HEK293T (cell line): ENCODE measurements at regions not wholly inside any gene's neighbourhood (a gene's known extent, or its start where the extent isn't known, plus 50 kb on each side); places are given as distances from the start of the nearest gene placed in this dataset.

ENCODE experiments used
- ELF4 ChIP-seq: fragments of 450-650 bp; IDR thresholded peaks from 2 replicates; pipeline ENCODE4 v1.6.1; 2017; ENCODE audit warnings: antibody characterized with exemption
- FOXM1 ChIP-seq: fragments of 450-650 bp; IDR thresholded peaks from 2 replicates; pipeline ENCODE4 v1.6.1; 2017; ENCODE audit warnings: mild to moderate bottlenecking, borderline replicate concordance
- L3MBTL2 ChIP-seq: fragments of 450-650 bp; conservative IDR thresholded peaks from 2 replicates; pipeline ENCODE4 v1.6.1; 2016; ENCODE audit warnings: mild to moderate bottlenecking
- LEF1 ChIP-seq: fragments of 450-650 bp; IDR thresholded peaks from 2 replicates; pipeline ENCODE4 v1.6.1; 2017; ENCODE audit warnings: mild to moderate bottlenecking, borderline replicate concordance
- NFRKB ChIP-seq: fragments of 450-650 bp; IDR thresholded peaks from 2 replicates; pipeline ENCODE4 v1.6.1; 2016; ENCODE audit warnings: mild to moderate bottlenecking, moderate library complexity
- SP1 ChIP-seq: fragments of 450-650 bp; IDR thresholded peaks from 2 replicates; pipeline ENCODE4 v1.6.1; 2017
- SUZ12 ChIP-seq: fragments of 450-650 bp; IDR thresholded peaks from 2 replicates; pipeline ENCODE4 v1.6.1; 2016; ENCODE audit warnings: mild to moderate bottlenecking
- TARDBP ChIP-seq: fragments of 450-650 bp; IDR thresholded peaks from 2 replicates; pipeline ENCODE4 v1.6.1; 2016

- TF ChIP-seq FOXM1 (no peak), NFRKB (no peak), LEF1 (no peak), SUZ12 (no peak), L3MBTL2 (no peak), ELF4 (no peak), SP1 (no peak), TARDBP (no peak)
These were observed 540.3 kb downstream of the ETS1 start for GRCh38 chr11:128047026-128047425.
